Mucosa of stomach (tissue), 1 donor: ENCODE measurements at regions not wholly inside any gene's neighbourhood (a gene's known extent, or its start where the extent isn't known, plus 50 kb on each side); places are given as distances from the start of the nearest gene placed in this dataset.
"Not testable (repeated sequence)": the region's sequence is repeated elsewhere in the genome, so short reads cannot be mapped to it uniquely, and the experiment has no call there.

Experiments
- H3K27me3 ChIP-seq: one replicate; pipeline ENCODE4 v1.7.0; 2013; ENCODE audit warnings: mild to moderate bottlenecking, low read length; ENCODE audit not compliant: control insufficient read depth, insufficient read depth
- H3K36me3 ChIP-seq: one replicate; pipeline ENCODE4 v1.7.0; 2013; ENCODE audit warnings: low read length; ENCODE audit not compliant: control insufficient read depth, insufficient read depth
- H3K4me1 ChIP-seq: one replicate; pipeline ENCODE4 v1.7.0; 2013; ENCODE audit warnings: mild to moderate bottlenecking, low read length; ENCODE audit not compliant: control insufficient read depth, insufficient read depth
- H3K4me3 ChIP-seq: one replicate; pipeline ENCODE4 v1.7.0; 2013; ENCODE audit warnings: low read length
- H3K9ac ChIP-seq: one replicate; pipeline ENCODE4 v1.7.0; 2013; ENCODE audit warnings: mild to moderate bottlenecking, low read length, moderate library complexity
- H3K9me3 ChIP-seq: one replicate; pipeline ENCODE4 v1.7.0; 2013; ENCODE audit warnings: mild to moderate bottlenecking, low read length, moderate library complexity; ENCODE audit not compliant: control insufficient read depth
- donor health status: Pancreatic carcinoma.

DNA sequence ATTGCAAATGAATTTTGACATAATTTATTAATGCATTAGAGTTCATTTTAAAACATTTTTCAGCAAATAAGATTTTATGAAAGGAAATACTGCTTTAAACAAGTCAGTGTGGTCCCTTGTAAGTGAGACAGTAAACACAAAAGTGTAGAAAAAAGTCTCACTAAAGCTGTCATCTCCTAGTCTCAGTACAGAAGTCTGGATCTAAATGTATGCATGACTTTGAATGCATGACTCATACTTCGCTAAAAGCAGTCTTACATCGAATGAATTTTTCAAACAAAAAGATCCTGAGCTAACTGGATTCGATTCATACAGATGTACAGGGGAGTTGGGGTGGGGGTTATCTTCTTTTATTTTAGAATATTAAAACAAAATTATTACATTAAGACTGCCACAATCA, 207.4 kb upstream of the VCX start:
- Histone ChIP-seq H3K27me3 (no peaks in the 10 kb centered on the region), H3K9ac (no peak overlapping the region), H3K4me3 (no peak overlapping the region), H3K4me1 (no peaks in the 10 kb centered on the region), H3K9me3 (no peaks in the 10 kb centered on the region), H3K36me3 (no peaks in the 10 kb centered on the region)

DNA sequence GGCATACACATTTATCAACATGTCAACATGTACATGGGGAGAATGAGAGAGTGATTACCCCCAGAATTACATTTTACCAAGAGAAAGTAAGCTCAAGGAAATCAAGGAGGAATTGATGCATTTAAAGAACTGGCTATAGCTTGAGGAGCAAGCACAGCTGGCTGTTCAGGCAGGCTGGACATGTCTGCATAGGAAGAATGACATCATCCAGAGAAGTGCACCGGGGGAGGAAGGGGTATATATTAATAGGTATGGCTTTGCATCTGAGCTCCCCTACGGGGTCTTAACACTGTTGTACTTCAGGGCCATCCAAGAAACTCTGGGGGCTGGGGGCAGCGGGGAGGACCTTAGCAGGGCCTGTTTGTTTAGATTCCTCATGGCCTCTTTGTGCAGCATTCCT, 222.4 kb upstream of the VCX start:
- Histone ChIP-seq H3K9me3 (no peaks in the 10 kb centered on the region), H3K4me1 (no peaks in the 10 kb centered on the region), H3K9ac (no peak overlapping the region), H3K27me3 (no peaks in the 10 kb centered on the region), H3K36me3 (no peaks in the 10 kb centered on the region), H3K4me3 (no peak overlapping the region)

DNA sequence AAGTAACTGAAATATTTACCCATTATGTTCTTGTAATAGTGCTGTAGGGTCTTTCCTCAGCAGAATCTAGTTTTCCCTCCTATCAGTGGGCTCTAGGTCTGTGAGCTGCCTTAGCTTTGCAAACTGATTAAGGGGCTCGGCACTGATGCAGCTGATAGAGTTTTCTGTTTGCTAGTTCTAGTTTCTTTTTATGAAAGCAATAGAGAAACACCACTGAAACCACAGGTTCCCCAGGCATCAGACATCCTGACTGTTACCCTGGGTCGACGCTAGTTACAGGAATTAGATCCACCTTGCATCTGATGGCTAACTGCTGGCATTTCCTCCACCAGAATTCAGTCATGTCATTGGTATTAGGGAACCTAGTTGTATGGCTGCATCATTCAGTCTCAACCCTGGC, 225.0 kb upstream of the VCX start:
- H3K36me3 ChIP-seq: no peaks in the 10 kb centered on the region

DNA sequence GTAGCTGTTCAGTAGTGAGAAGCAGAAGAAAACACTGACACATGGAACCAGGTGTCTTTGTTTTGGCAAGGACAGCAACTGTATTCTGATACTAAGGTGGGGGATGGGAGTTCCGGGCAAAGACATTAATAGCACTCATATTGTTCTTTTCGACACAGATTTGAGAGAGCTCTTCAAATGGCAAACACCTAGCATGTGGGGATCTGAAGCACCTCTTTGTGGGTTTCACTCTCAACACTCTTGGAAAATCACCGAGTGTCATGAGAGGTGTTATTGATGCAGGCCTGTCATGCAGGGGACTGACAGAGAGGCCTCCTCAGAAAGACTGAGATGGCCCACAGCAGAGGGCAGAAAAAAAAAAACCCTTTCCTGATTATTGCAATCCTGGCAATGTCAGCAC, 228.4 kb upstream of the VCX start:
- Histone ChIP-seq H3K27me3 (no peaks in the 10 kb centered on the region), H3K9ac (no peak overlapping the region), H3K4me3 (no peak overlapping the region), H3K9me3 (no peaks in the 10 kb centered on the region), H3K4me1 (no peaks in the 10 kb centered on the region), H3K36me3 (no peaks in the 10 kb centered on the region)

More for the DNA sequence above, 225.0 kb upstream of the VCX start:
- no peaks in the 10 kb centered on the region for H3K9me3 ChIP-seq
- H3K27me3 ChIP-seq: no peaks in the 10 kb centered on the region
- H3K4me1 ChIP-seq: no peaks in the 10 kb centered on the region
- no peak overlapping the region for H3K4me3 ChIP-seq
- H3K9ac ChIP-seq: no peak overlapping the region

DNA sequence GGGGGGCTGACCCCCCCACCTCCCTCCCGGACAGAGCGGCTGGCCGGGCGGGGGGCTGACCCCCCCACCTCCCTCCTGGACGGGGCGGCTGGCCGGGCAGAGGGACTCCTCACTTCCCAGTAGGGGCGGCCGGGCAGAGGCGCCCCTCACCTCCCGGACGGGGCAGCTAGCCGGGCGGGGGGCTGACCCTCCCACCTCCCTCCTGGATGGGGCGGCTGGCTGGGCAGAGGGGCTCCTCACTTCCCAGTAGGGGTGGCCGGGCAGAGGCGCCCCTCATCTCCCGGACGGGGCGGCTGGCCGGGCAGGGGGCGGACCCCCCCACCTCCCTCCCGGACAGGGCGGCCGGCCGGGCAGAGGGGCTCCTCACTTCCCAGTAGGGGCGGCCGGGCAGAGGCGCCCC, 234.3 kb upstream of the VCX start:
- H3K27me3 ChIP-seq, H3K4me3 ChIP-seq, H3K9ac ChIP-seq, H3K9me3 ChIP-seq, H3K36me3 ChIP-seq, H3K4me1 ChIP-seq: not testable (repeated sequence)

DNA sequence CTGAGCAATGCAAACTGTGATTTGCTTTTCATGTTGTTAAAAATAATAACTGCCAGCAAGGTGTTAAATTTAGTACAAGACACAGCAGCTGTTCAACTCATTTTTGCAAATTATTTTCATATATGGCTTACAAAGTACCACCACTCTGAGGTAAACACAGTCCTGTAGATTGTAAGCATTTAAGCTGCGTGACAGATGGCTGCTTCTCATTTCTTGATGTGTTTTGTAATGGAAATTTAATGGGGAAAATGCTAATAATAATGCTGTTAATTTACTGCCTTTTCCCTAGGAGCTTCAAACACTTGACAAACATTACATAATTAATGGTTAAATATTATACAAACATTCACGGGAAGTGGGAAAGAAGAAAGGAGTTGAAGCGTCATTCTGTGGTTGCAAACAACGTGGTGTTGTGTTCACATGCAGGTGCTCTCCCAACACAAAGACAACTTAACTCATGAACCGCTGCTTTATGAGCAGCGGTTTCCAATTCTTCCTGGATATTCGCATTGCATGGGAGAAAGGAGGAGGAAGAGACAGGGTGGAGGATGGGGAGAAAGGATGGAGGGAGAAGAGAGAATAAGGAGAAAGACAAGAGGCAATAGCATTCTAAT, 236.8 kb upstream of the VCX start:
- Histone ChIP-seq H3K36me3 (no peaks in the 10 kb centered on the region), H3K4me1 (no peaks in the 10 kb centered on the region), H3K9ac (no peak overlapping the region), H3K4me3 (no peak overlapping the region), H3K9me3 (no peaks in the 10 kb centered on the region), H3K27me3 (no peaks in the 10 kb centered on the region)

DNA sequence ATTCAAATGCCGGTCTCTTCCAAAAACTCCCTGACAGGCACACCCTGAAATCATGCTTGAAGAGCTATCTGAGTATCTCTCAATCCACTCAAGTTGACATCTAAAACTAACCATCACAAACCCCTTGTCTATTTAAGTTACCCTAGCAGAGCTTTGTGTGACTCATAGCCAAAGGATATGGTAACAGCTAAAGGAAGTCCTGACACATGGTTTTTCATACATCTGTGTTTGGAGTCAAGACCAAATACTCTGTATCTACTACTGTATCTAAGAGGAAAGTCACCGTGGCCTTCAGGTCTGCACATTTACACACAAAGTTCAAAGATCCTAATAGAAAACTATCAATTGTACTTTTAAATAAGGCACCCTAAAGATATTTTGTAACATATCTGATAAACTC, 239.6 kb upstream of the VCX start:
- no peaks in the 10 kb centered on the region for H3K9me3 ChIP-seq
- H3K27me3 ChIP-seq: no peaks in the 10 kb centered on the region
- H3K9ac ChIP-seq: no peak overlapping the region
- H3K4me1 ChIP-seq: no peaks in the 10 kb centered on the region
- no peak overlapping the region for H3K4me3 ChIP-seq
- H3K36me3 ChIP-seq: no peaks in the 10 kb centered on the region

DNA sequence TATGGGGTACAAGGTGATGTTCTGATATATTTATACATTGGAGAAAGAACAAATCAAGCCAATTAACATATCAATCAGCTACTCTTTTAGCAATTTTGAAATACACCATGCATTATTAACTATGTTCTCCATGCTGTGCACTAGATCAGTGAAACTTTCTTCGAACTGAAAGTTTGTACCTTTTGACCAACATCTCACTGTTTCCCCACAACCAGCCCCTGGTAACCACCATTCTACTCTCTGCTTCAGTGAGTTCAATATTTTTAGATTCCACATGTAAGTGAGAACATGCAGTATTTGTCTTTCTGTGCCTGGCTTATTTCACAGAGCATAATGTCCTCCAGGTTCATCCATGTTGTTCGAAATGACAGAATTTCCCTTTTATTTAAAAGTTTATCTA, 246.1 kb upstream of the VCX start:
- no peaks in the 10 kb centered on the region for H3K4me1 ChIP-seq
- H3K36me3 ChIP-seq: no peaks in the 10 kb centered on the region
- H3K9ac ChIP-seq: no peak overlapping the region
- no peak overlapping the region for H3K4me3 ChIP-seq
- no peaks in the 10 kb centered on the region for H3K9me3 ChIP-seq
- H3K27me3 ChIP-seq: no peaks in the 10 kb centered on the region

DNA sequence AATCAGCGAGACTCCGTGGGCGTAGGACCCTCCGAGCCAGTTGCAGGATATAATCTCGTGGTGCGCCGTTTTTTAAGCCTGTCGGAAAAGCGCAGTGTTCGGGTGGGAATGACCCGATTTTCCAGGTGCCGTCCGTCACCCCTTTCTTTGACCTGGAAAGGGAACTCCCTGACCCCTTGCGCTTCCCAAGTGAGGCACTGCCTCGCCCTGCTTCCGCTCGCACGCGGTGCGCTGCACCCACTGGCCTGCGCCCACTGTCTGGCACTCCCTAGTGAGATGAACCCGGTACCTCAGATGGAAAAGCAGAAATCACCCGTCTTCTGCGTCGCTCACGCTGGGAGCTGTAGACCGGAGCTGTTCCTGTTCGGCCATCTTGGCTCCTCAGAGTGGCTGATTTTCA, 249.6 kb upstream of the VCX start:
- not testable (repeated sequence) for H3K27me3 ChIP-seq, H3K9ac ChIP-seq, H3K36me3 ChIP-seq, H3K4me1 ChIP-seq, H3K4me3 ChIP-seq, H3K9me3 ChIP-seq

DNA sequence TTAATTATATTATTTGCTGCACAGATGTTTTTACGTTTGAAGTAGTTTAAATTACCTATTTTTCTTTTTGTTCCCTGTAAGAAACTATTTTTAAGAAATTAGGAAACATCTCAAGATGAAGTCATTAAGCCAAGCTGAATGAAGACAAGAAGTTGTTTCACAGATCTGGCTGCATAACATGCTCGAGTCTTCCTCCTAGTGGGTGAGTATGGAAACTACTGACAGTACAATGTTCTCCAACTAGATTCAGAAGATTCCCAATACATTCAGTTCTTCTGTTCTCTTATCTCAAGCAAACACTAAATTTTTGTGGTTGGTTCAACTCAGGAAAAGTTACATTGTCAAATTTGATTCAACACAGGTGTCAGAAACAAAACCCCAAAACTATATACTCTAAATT, 256.8 kb upstream of the VCX start:
- Histone ChIP-seq H3K4me1 (no peaks in the 10 kb centered on the region), H3K9ac (no peak overlapping the region), H3K9me3 (no peaks in the 10 kb centered on the region), H3K4me3 (no peak overlapping the region), H3K27me3 (no peaks in the 10 kb centered on the region), H3K36me3 (no peaks in the 10 kb centered on the region)

DNA sequence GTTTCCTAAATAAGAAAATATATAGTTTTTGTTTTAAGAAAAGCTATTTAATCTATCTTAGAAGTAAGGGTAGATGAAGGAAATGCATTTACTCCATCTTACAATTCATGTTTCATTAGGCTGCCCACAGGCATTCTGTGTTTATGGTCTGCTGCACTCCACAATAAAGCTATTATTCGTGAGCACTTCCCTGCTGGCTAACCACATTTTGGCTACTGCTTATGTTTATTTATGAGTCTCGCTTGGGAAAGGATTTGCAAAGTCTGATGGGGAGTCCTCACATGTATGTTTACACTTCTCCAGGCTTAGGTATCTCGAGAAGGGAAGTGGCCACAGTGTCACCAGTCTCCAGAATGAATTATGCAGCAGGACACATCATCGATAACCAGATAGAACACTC, 260.8 kb upstream of the VCX start:
- Histone ChIP-seq H3K9me3 (no peaks in the 10 kb centered on the region), H3K36me3 (no peaks in the 10 kb centered on the region), H3K27me3 (no peaks in the 10 kb centered on the region), H3K9ac (no peak overlapping the region), H3K4me3 (no peak overlapping the region), H3K4me1 (no peaks in the 10 kb centered on the region)

DNA sequence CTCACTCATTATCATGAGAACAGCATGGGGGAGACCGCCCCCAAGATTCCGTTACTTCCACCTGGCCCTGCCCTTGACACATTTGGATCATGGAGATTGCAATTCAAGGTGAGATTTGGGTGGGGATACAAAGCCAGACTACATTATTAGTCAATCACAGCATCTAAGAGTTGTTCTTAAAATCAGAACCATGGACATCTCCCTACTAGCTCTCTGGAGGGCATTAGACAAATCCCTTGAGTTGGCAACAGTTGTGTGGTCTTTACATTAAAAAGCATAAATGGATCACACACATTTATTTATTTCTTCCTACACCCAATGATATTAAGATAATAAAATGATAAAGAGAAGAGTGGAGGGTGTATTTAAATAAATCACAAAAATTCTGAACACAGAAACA, 262.8 kb upstream of the VCX start:
- H3K27me3 ChIP-seq: no peaks in the 10 kb centered on the region
- H3K9me3 ChIP-seq: no peaks in the 10 kb centered on the region
- H3K4me3 ChIP-seq: no peak overlapping the region
- H3K4me1 ChIP-seq: no peaks in the 10 kb centered on the region
- no peaks in the 10 kb centered on the region for H3K36me3 ChIP-seq
- H3K9ac ChIP-seq: no peak overlapping the region

DNA sequence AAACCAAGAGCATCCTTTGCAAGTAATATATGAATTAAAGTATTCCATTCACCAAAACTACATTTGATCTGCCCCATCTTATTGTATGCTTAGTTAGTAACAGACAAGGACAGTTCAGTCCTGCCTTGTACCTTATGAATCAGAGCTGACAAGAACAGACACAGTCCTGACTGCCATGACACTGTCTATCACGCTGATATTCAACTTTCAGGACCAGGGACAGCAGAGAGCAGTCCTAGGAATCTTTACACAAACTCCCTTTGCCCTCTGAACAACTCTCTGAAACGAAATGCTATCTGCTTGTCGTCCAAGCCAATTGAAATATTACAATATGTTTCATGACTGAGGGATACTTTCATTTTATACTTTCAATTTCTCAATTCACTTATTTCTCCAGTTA, 268.6 kb upstream of the VCX start:
- Histone ChIP-seq H3K9me3 (no peaks in the 10 kb centered on the region), H3K4me3 (no peak overlapping the region), H3K4me1 (no peaks in the 10 kb centered on the region), H3K27me3 (no peaks in the 10 kb centered on the region), H3K9ac (no peak overlapping the region), H3K36me3 (no peaks in the 10 kb centered on the region)
